Thyroid gland (tissue), 4 donors: ENCODE measurements at regions not wholly inside any gene's neighbourhood (a gene's known extent, or its start where the extent isn't known, plus 50 kb on each side); places are given as distances from the start of the nearest gene placed in this dataset.

ENCODE experiments used
- DNase-seq, 2 donors: peaks; one replicate each; pipeline ENCODE4 v3.0.0-alpha.2; 2019
- H3K27ac ChIP-seq, 3 donors: fragments of 200-600 bp; sonication (generic); 1 replicate in 2 of 3; 2 replicates in 1 of 3; pipeline ENCODE4 v1.5.1; 2016 to 2019; ENCODE audit warnings: mild to moderate bottlenecking in 1 of 3, moderate library complexity in 1 of 3
- H3K27me3 ChIP-seq: fragments of 200-600 bp; sonication (generic); one replicate; pipeline ENCODE4 v1.5.1; 2019
- H3K36me3 ChIP-seq, 2 donors: fragments of 200-600 bp; sonication (generic); one replicate each; pipeline ENCODE4 v1.5.1; 2016 to 2019
- H3K4me1 ChIP-seq, 2 donors: fragments of 200-600 bp; sonication (generic); one replicate each; pipeline ENCODE4 v1.5.1; 2017 to 2019
- H3K4me3 ChIP-seq, 3 donors: fragments of 200-600 bp; sonication (generic); replicated peaks in 1 of 3; 1 replicate in 2 of 3; 2 replicates in 1 of 3; pipeline ENCODE4 v1.5.1; 2016; ENCODE audit warnings: mild to moderate bottlenecking in 1 of 3
- H3K9me3 ChIP-seq: fragments of 200-600 bp; sonication (generic); one replicate; pipeline ENCODE4 v1.5.1; 2017
- CTCF ChIP-seq, 6 experiments: fragments of 200-600 bp in 3 of 6; fragments of 450-650 bp in 3 of 6; sonication (generic) in 3 of 6; IDR thresholded peaks; one replicate each; pipeline ENCODE4 v1.5.1; 2016 to 2019; ENCODE audit warnings: antibody characterized with exemption in 6 of 6, mild to moderate bottlenecking in 2 of 6, inconsistent platforms in 1 of 6, moderate library complexity in 1 of 6
- POLR2A ChIP-seq, 2 donors: fragments of 450-650 bp; IDR thresholded peaks; one replicate each; pipeline ENCODE4 v1.6.1; 2017; ENCODE audit warnings: antibody characterized with exemption in 2 of 2, mild to moderate bottlenecking in 2 of 2, moderate library complexity in 1 of 2
- WGBS, 2 donors: methylation state at CpG; one replicate each; pipeline ENCODE4 v1.1.5; 2017; 5-methylcytosine and 5-hydroxymethylcytosine counted together
- intact Hi-C: fragments of 100-400 bp; cut with DNase I; formaldehyde crosslinking; loops from one replicate; pipeline ENCODE4 v1.15.1; 2023

DNA sequence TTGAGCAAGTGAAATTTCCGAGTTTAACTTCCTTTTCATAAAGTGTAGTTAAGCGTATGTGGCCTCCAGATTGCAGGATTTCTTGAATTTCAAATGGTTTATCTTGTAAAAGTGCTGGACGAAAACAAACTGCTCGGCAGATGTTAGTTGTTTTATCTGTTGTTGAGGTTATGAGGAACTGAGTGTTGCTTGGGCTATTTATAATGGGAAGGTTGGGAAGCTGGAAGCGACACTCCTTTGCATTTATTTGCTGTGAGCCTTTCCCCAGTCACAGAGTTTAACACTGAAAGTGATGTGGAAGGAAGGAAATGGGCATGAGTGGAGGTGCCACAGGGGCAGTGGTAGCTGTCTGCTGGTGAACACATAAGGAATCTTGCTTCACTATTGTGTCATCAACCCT lies 284.9 kb downstream of the PCDH7 start:
- TF ChIP-seq POLR2A (IDR thresholded peaks at IDR 0.05): no peak
- no peak for TF ChIP-seq CTCF (IDR thresholded peaks at IDR 0.05)
- H3K36me3 ChIP-seq: no peaks in the 10 kb centered on the region
- no peaks in the 10 kb centered on the region for H3K27me3 ChIP-seq
- 89 to 93% methylated on average over 5 of the region's 5 CpGs for WGBS, 2 donors
- no peak overlapping the region for H3K27ac ChIP-seq
- no peaks in the 10 kb centered on the region for H3K9me3 ChIP-seq
- H3K4me3 ChIP-seq: no peak overlapping the region
- H3K4me1 ChIP-seq: no peaks in the 10 kb centered on the region
- DNase-seq: no peak
- intact Hi-C loops: no loop called here

- Histone ChIP-seq H3K4me1 (no peaks in the 10 kb centered on the region), H3K9me3 (no peaks in the 10 kb centered on the region), H3K36me3 (no peaks in the 10 kb centered on the region), H3K27ac (no peak overlapping the region), H3K27me3 (no peaks in the 10 kb centered on the region), H3K4me3 (no peak overlapping the region)
- TF ChIP-seq POLR2A (IDR thresholded peaks at IDR 0.05) (no peak), CTCF (IDR thresholded peaks at IDR 0.05) (no peak)
- no peak for DNase-seq
- 42 to 46% methylated on average over 2 of the region's 2 CpGs for WGBS, 2 donors
- intact Hi-C loops: no loop called here
Measured at GRCh38 chr4:31007858-31008257, 287.7 kb downstream of the PCDH7 start.

- Histone ChIP-seq H3K4me1 (no peaks in the 10 kb centered on the region), H3K27ac (no peak overlapping the region), H3K27me3 (no peaks in the 10 kb centered on the region), H3K36me3 (no peaks in the 10 kb centered on the region), H3K4me3 (no peak overlapping the region), H3K9me3 (no peaks in the 10 kb centered on the region)
- DNase-seq: no peak
- TF ChIP-seq CTCF (IDR thresholded peaks at IDR 0.05): no peak
- no peak for TF ChIP-seq POLR2A (IDR thresholded peaks at IDR 0.05)
- intact Hi-C loops: no loop called here
Measured at GRCh38 chr4:31009926-31010325, 289.8 kb downstream of the PCDH7 start.

- Histone ChIP-seq H3K27me3 (no peaks in the 10 kb centered on the region), H3K4me3 (no peak overlapping the region), H3K4me1 (peaks cover 0 to 2% of the 10 kb centered on the region in 2 donors), H3K36me3 (no peaks in the 10 kb centered on the region), H3K9me3 (no peaks in the 10 kb centered on the region), H3K27ac (no peak overlapping the region)
- DNase-seq: no peak
- TF ChIP-seq POLR2A (IDR thresholded peaks at IDR 0.05) (no peak), CTCF (IDR thresholded peaks at IDR 0.05) (no peak)
- intact Hi-C loops: no loop called here
- WGBS, 2 donors: 77 to 97% methylated on average over 3 of the region's 3 CpGs
Measured at GRCh38 chr4:31015123-31015522, 295.0 kb downstream of the PCDH7 start.

DNA sequence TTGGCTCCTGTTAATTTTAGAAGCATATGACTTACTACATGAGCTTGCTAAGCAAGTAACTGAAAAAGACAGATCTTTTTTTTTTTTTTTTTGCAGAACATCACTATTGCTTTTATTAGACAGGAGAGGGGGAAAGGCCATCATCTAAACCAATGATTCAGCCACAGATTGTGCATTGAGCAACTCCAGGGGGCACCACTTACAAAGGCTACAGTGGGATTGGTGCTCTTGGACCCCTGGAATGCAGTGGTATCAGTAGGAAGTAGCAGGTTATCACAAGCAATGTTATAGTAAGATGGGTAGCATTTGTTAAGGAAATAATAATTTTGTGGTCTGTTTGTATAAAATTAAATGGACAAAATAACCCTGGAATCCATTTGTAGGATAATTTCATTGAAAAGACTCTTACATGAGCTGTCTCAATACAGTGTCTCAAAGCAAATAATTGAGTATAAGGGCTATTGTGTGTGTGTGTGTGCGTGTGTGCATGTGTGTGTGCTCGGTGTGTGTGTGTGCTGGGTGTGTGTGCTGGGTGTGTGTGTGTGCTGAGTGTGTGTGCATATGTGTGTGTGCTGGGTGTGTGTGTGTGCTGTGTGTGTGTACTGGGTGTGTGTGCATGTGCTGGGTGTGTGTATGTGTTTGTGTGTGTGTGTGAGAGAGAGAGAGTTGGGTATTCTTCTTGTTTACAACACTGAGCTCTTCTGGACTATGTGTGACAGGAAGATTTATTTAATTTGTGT lies 296.3 kb downstream of the PCDH7 start:
- no peak overlapping the region for H3K27ac ChIP-seq
- TF ChIP-seq POLR2A (IDR thresholded peaks at IDR 0.05): no peak
- no peak for TF ChIP-seq CTCF (IDR thresholded peaks at IDR 0.05)
- H3K4me1 ChIP-seq: peaks cover 0 to 3% of the 10 kb centered on the region in 2 donors
- WGBS, 2 donors: 95 to 100% methylated on average over 2 of the region's 2 CpGs
- intact Hi-C loops: no loop called here
- DNase-seq: no peak
- H3K27me3 ChIP-seq: no peaks in the 10 kb centered on the region
- no peak overlapping the region for H3K4me3 ChIP-seq
- H3K36me3 ChIP-seq: no peaks in the 10 kb centered on the region
- no peaks in the 10 kb centered on the region for H3K9me3 ChIP-seq
